IMR-90 (cell line): ENCODE measurements at regions not wholly inside any gene's neighbourhood (a gene's known extent, or its start where the extent isn't known, plus 50 kb on each side); places are given as distances from the start of the nearest gene placed in this dataset.

Experiments used
- ATAC-seq: fragments of 200-7000 bp; cut with Tn5 transposase; 2 replicates; pipeline ENCODE4 v1.9.1; 2020; ENCODE audit warnings: low read depth, mild to moderate bottlenecking, moderate library complexity
- BruUV-seq: library from RNA; stranded (reverse); fragments of 400-500 nt; replicated peaks from 2 replicates; lab custom pipeline; 2021; lab: Mats Ljungman, UMichigan
- CTCF ChIA-PET: fragments of 300-600 bp; formaldehyde crosslinking; extraction: SDS; loops from one replicate; lab custom pipeline; 2021; ENCODE audit warnings: antibody characterized with exemption; lab: Yijun Ruan, JAX
- POLR2A ChIA-PET: fragments of 300-600 bp; sonication (Branson Sonifier 250); formaldehyde crosslinking; loops from one replicate; lab custom pipeline; 2022; ENCODE audit warnings: antibody characterized with exemption; ENCODE audit not compliant: unreplicated experiment; lab: Charles Lee
- DNase-seq: peaks from one replicate; pipeline ENCODE4 v3.0.0; 2013
- H2AFZ ChIP-seq: replicated peaks from 2 replicates; pipeline ENCODE3; 2013; ENCODE audit warnings: low read length, mild to moderate bottlenecking; ENCODE audit not compliant: poor library complexity
- H2AK5ac ChIP-seq: 2 replicates; pipeline ENCODE4 v1.6.1; 2013; ENCODE audit warnings: low read depth, low read length, inconsistent platforms
- H2AK9ac ChIP-seq: replicated peaks from 2 replicates; pipeline ENCODE3; 2013; ENCODE audit warnings: mild to moderate bottlenecking, low read depth, low read length, moderate library complexity; ENCODE audit not compliant: poor library complexity
- H2BK120ac ChIP-seq: 2 replicates; pipeline ENCODE4 v1.6.1; 2013; ENCODE audit warnings: low read depth, low read length, inconsistent platforms
- H2BK15ac ChIP-seq: 3 replicates; pipeline ENCODE4 v1.6.1; 2013; ENCODE audit warnings: low read depth, low read length, inconsistent platforms
- H2BK20ac ChIP-seq: 2 replicates; pipeline ENCODE4 v1.6.1; 2013; ENCODE audit warnings: low read depth, mild to moderate bottlenecking, inconsistent platforms, low read length, moderate library complexity
- H2BK5ac ChIP-seq: 2 replicates; pipeline ENCODE4 v1.6.1; 2013; ENCODE audit warnings: mild to moderate bottlenecking, low read depth, low read length, inconsistent platforms; ENCODE audit not compliant: poor library complexity, severe bottlenecking
- H3K14ac ChIP-seq: replicated peaks from 2 replicates; pipeline ENCODE4 v1.6.1; 2013; ENCODE audit warnings: low read depth, low read length, inconsistent platforms
- H3K18ac ChIP-seq: 2 replicates; pipeline ENCODE4 v1.6.1; 2013; ENCODE audit warnings: low read depth, low read length, control low read depth
- H3K23ac ChIP-seq: 2 replicates; pipeline ENCODE4 v1.6.1; 2013; ENCODE audit warnings: low read depth, low read length, inconsistent platforms
- H3K27ac ChIP-seq: 2 replicates; pipeline ENCODE4 v1.5.1; 2013; ENCODE audit warnings: mild to moderate bottlenecking, control low read depth, low read length; ENCODE audit not compliant: insufficient read depth
- H3K27me3 ChIP-seq: 2 replicates; pipeline ENCODE4 v1.6.1; 2013; ENCODE audit warnings: low read length; ENCODE audit not compliant: control insufficient read depth, insufficient read depth
- H3K36me3 ChIP-seq: 2 replicates; pipeline ENCODE4 v1.6.1; 2013; ENCODE audit warnings: low read length, mixed read lengths; ENCODE audit not compliant: control insufficient read depth, insufficient read depth
- H3K4ac ChIP-seq: 2 replicates; pipeline ENCODE4 v1.6.1; 2013; ENCODE audit warnings: low read depth, low read length, inconsistent platforms
- H3K4me1 ChIP-seq: 2 replicates; pipeline ENCODE4 v1.6.1; 2013; ENCODE audit warnings: low read length, mixed read lengths; ENCODE audit not compliant: control insufficient read depth, insufficient read depth
- H3K4me2 ChIP-seq: 2 replicates; pipeline ENCODE4 v1.6.1; 2013; ENCODE audit warnings: low read depth, mild to moderate bottlenecking, control low read depth, low read length, moderate library complexity
- H3K4me3 ChIP-seq: 2 replicates; pipeline ENCODE4 v1.5.1; 2013; ENCODE audit warnings: low read depth, mild to moderate bottlenecking, control low read depth, low read length, moderate library complexity; ENCODE audit not compliant: insufficient read depth
- H3K56ac ChIP-seq: 2 replicates; pipeline ENCODE4 v1.6.1; 2013; ENCODE audit warnings: low read length, inconsistent platforms; ENCODE audit not compliant: insufficient read depth; ENCODE audit errors: extremely low read depth
- H3K79me1 ChIP-seq, 2 experiments: 2 replicates each; pipeline ENCODE4 v1.6.1; 2013; ENCODE audit warnings: low read length in 2 of 2, inconsistent platforms in 1 of 2, low read depth in 1 of 2
- H3K9ac ChIP-seq: 2 replicates; pipeline ENCODE4 v1.6.1; 2013; ENCODE audit warnings: low read depth, low read length, control low read depth
- H3K9me1 ChIP-seq: 2 replicates; pipeline ENCODE4 v1.6.1; 2013; ENCODE audit warnings: low read length, inconsistent platforms; ENCODE audit not compliant: insufficient read depth
- H3K9me3 ChIP-seq: 2 replicates; pipeline ENCODE4 v1.6.1; 2013; ENCODE audit warnings: low read length; ENCODE audit not compliant: control insufficient read depth, insufficient read depth
- H4K20me1 ChIP-seq: 2 replicates; pipeline ENCODE4 v1.6.1; 2013; ENCODE audit warnings: low read length, inconsistent platforms; ENCODE audit not compliant: insufficient read depth
- H4K5ac ChIP-seq: 2 replicates; pipeline ENCODE4 v1.6.1; 2013; ENCODE audit warnings: mild to moderate bottlenecking, low read depth, low read length, control low read depth
- H4K8ac ChIP-seq, 2 experiments: 2 replicates each; pipeline ENCODE4 v1.6.1; 2013; ENCODE audit warnings: low read depth in 2 of 2, low read length in 2 of 2, control low read depth in 1 of 2, inconsistent platforms in 1 of 2
- H4K91ac ChIP-seq: 2 replicates; pipeline ENCODE4 v1.6.1; 2013; ENCODE audit warnings: low read depth, low read length, inconsistent platforms; ENCODE audit not compliant: insufficient read depth
- BHLHE40 ChIP-seq: fragments of 150-350 bp; IDR thresholded peaks from 2 replicates; pipeline ENCODE4 v1.6.1; 2016; ENCODE audit warnings: mild to moderate bottlenecking, low read depth, low read length
- CEBPB ChIP-seq: IDR thresholded peaks from 2 replicates; pipeline ENCODE4 v1.6.1; 2012; ENCODE audit warnings: low read depth, low read length, improper control_type of control experiment
- CHD1 ChIP-seq: IDR thresholded peaks from 2 replicates; pipeline ENCODE4 v1.6.1; 2012; ENCODE audit warnings: low read depth, low read length, improper control_type of control experiment
- ELK1 ChIP-seq: fragments of 150-350 bp; IDR thresholded peaks from 2 replicates; pipeline ENCODE4 v1.6.1; 2016; ENCODE audit warnings: low read depth, mild to moderate bottlenecking, low read length, moderate library complexity, borderline replicate concordance
- FOS ChIP-seq: fragments of 150-350 bp; IDR thresholded peaks from 2 replicates; pipeline ENCODE4 v1.6.1; 2016; ENCODE audit warnings: low read depth, low read length
- MAFK ChIP-seq: IDR thresholded peaks from 2 replicates; pipeline ENCODE4 v1.6.1; 2012; ENCODE audit warnings: low read depth, low read length, improper control_type of control experiment
- MAZ ChIP-seq: IDR thresholded peaks from 2 replicates; pipeline ENCODE4 v1.6.1; 2012; ENCODE audit warnings: low read depth, mild to moderate bottlenecking, low read length, improper control_type of control experiment, moderate library complexity, borderline replicate concordance
- MXI1 ChIP-seq: IDR thresholded peaks from 2 replicates; pipeline ENCODE4 v1.6.1; 2012; ENCODE audit warnings: low read depth, mild to moderate bottlenecking, low read length, moderate library complexity, borderline replicate concordance
- NFE2L2 ChIP-seq: fragments of 150-350 bp; IDR thresholded peaks from 2 replicates; pipeline ENCODE4 v1.6.1; 2016; ENCODE audit warnings: low read depth, mild to moderate bottlenecking, low read length
- POLR2A ChIP-seq: IDR thresholded peaks from 2 replicates; pipeline ENCODE4 v1.6.1; 2012; ENCODE audit warnings: mild to moderate bottlenecking, low read depth, low read length
- RAD21 ChIP-seq: IDR thresholded peaks from 2 replicates; pipeline ENCODE4 v1.6.1; 2012; ENCODE audit warnings: low read length, improper control_type of control experiment
- RCOR1 ChIP-seq: IDR thresholded peaks from 2 replicates; pipeline ENCODE4 v1.6.1; 2012; ENCODE audit warnings: mild to moderate bottlenecking, low read length, improper control_type of control experiment; ENCODE audit not compliant: insufficient replicate concordance
- RFX5 ChIP-seq: IDR thresholded peaks from 2 replicates; pipeline ENCODE4 v1.8.0; 2012; ENCODE audit warnings: low read depth, mild to moderate bottlenecking, low read length, moderate library complexity
- WGBS, 2 experiments: methylation state at CpG; one replicate each; pipeline versions ENCODE4 v1.1.5 to v1.1.7; 2013; ENCODE audit warnings: missing lambda C conversion rate in 2 of 2; ENCODE audit not compliant: insufficient read length in 1 of 2; ENCODE audit errors: extremely low coverage in 2 of 2; 5-methylcytosine and 5-hydroxymethylcytosine counted together
- dilution Hi-C: fragments of 300-500 bp; cut with HindIII; formaldehyde crosslinking; loops from one replicate; pipeline ENCODE4 v1.14.3; 2018; ENCODE audit warnings: low sequenced_read_pairs; ENCODE audit not compliant: unreplicated experiment
- in situ Hi-C: fragments of 300-500 bp; cut with MboI; formaldehyde crosslinking; loops from 3 replicates; pipeline ENCODE4 v1.14.3; 2019; ENCODE audit warnings: low sequenced_read_pairs, inconsistent platforms, mixed read lengths
- intact Hi-C: fragments of 100-400 bp; cut with micrococcal nuclease; formaldehyde crosslinking; loops from 2 replicates; pipeline ENCODE4 v1.10.0; 2022

- Histone ChIP-seq H3K56ac (no peak overlapping the region), H2BK20ac (no peak overlapping the region), H3K9ac (no peak overlapping the region), H3K18ac (no peak overlapping the region), H4K20me1 (no peaks in the 10 kb centered on the region), H3K23ac (no peak overlapping the region), H3K79me1 (no peaks in the 10 kb centered on the region), H4K91ac (no peak overlapping the region), H3K9me1 (no peaks in the 10 kb centered on the region), H2AFZ (no peak overlapping the region), H2AK9ac (no peak overlapping the region), H3K36me3 (no peaks in the 10 kb centered on the region), H4K5ac (no peak overlapping the region), H3K4me2 (no peak overlapping the region), H3K4ac (no peak overlapping the region), H3K4me3 (no peak overlapping the region), H3K27ac (no peak overlapping the region), H3K9me3 (peaks cover 3% of the 10 kb centered on the region; the same call in 1 of the 2 replicates), H2BK15ac (no peak overlapping the region), H4K8ac (no peak overlapping the region), H3K27me3 (peaks cover 15% of the 10 kb centered on the region), H3K14ac (no peak overlapping the region), H2BK120ac (no peak overlapping the region), H2AK5ac (no peak overlapping the region), H3K4me1 (no peaks in the 10 kb centered on the region), H2BK5ac (no peak overlapping the region)
- no CpG with 5 or more reads among the region's 4 CpGs for WGBS, 2 experiments
- in situ Hi-C loops = no loop called here
- ATAC-seq = no peak
- intact Hi-C loops = no loop called here
- POLR2A ChIA-PET = no interaction called here
- no peak for DNase-seq
- CTCF ChIA-PET = no interaction called here
- TF ChIP-seq CHD1 (no peak), BHLHE40 (no peak), MAZ (no peak), ELK1 (no peak), POLR2A (no peak), RAD21 (no peak), NFE2L2 (no peak), MAFK (no peak), FOS (no peak), CEBPB (no peak), RFX5 (no peak), MXI1 (no peak), RCOR1 (no peak)
- dilution Hi-C loops = no loop called here
- BruUV-seq = no TSS peak
Measured at GRCh38 chr2:235414422-235414821, 79.4 kb upstream of the AGAP1 start.
